Urinary bladder (tissue), 3 donors: ENCODE measurements at regions not wholly inside any gene's neighbourhood (a gene's known extent, or its start where the extent isn't known, plus 50 kb on each side); places are given as distances from the start of the nearest gene placed in this dataset.
"Not testable (repeated sequence)": the region's sequence is repeated elsewhere in the genome, so short reads cannot be mapped to it uniquely, and the experiment has no call there.

Experiments
- DNase-seq: peaks from one replicate; pipeline ENCODE4 v3.0.0-alpha.2; 2015; ENCODE audit errors: extremely low spot score
- H3K27ac ChIP-seq: one replicate; pipeline ENCODE4 v1.5.1; 2013; ENCODE audit warnings: low read depth, mild to moderate bottlenecking, moderate library complexity
- H3K36me3 ChIP-seq: one replicate; pipeline ENCODE4 v1.6.1; 2013; ENCODE audit warnings: mild to moderate bottlenecking, moderate library complexity; ENCODE audit not compliant: insufficient read depth
- H3K4me1 ChIP-seq: one replicate; pipeline ENCODE4 v1.6.1; 2013; ENCODE audit warnings: mild to moderate bottlenecking, moderate library complexity; ENCODE audit not compliant: insufficient read depth
- H3K4me3 ChIP-seq: one replicate; pipeline ENCODE4 v1.5.1; 2013; ENCODE audit warnings: low read depth, low read length
- WGBS: extraction: QIAGEN DNeasy Blood & Tissue Kit; methylation state at CpG from one replicate; pipeline ENCODE4 v1.1.7; 2013; 5-methylcytosine and 5-hydroxymethylcytosine counted together
- donor health status: healthy with polysubstance abuse.
- donor health status: healthy.

- not testable (repeated sequence) for H3K36me3 ChIP-seq, H3K4me1 ChIP-seq, H3K27ac ChIP-seq, DNase-seq, H3K4me3 ChIP-seq
- no CpG with 5 or more reads among the region's 1 CpG for WGBS
These were observed 133.6 kb downstream of the SPIN4 start for GRCh38 chrX:63217549-63217948.

GRCh38 chrX:63209645-63210044 lies 141.5 kb downstream of the SPIN4 start:
- H3K36me3 ChIP-seq, DNase-seq, H3K4me3 ChIP-seq, H3K4me1 ChIP-seq, H3K27ac ChIP-seq: not testable (repeated sequence)
- no CpG with 5 or more reads among the region's 1 CpG for WGBS

GRCh38 chrX:63209128-63209527 lies 142.0 kb downstream of the SPIN4 start:
- H3K4me3 ChIP-seq, H3K36me3 ChIP-seq, H3K4me1 ChIP-seq, DNase-seq, H3K27ac ChIP-seq: not testable (repeated sequence)
- WGBS: no CpG with 5 or more reads among the region's 4 CpGs

- DNase-seq, H3K36me3 ChIP-seq, H3K4me1 ChIP-seq, H3K27ac ChIP-seq, H3K4me3 ChIP-seq: not testable (repeated sequence)
- WGBS: no CpG with 5 or more reads among the region's 7 CpGs
These were observed 146.7 kb downstream of the SPIN4 start for GRCh38 chrX:63204266-63205074.

- not testable (repeated sequence) for H3K4me3 ChIP-seq, H3K4me1 ChIP-seq, H3K36me3 ChIP-seq, DNase-seq, H3K27ac ChIP-seq
- WGBS: no CpG with 5 or more reads among the region's 4 CpGs
These were observed 149.1 kb downstream of the SPIN4 start for GRCh38 chrX:63201987-63202386.

GRCh38 chrX:63198693-63199092 lies 152.4 kb downstream of the SPIN4 start:
- not testable (repeated sequence) for H3K36me3 ChIP-seq, H3K4me3 ChIP-seq, DNase-seq, H3K4me1 ChIP-seq, H3K27ac ChIP-seq
- WGBS: no CpG with 5 or more reads among the region's 3 CpGs

GRCh38 chrX:63192366-63193041 lies 158.6 kb downstream of the SPIN4 start:
- H3K4me1 ChIP-seq, DNase-seq, H3K36me3 ChIP-seq, H3K27ac ChIP-seq, H3K4me3 ChIP-seq: not testable (repeated sequence)
- 93% methylated on average over 28 of the region's 29 CpGs for WGBS

GRCh38 chrX:63186137-63186536 lies 165.0 kb downstream of the SPIN4 start:
- Histone ChIP-seq H3K36me3 (no peaks in the 10 kb centered on the region), H3K4me3 (no peak overlapping the region), H3K4me1 (no peaks in the 10 kb centered on the region), H3K27ac (no peak overlapping the region)
- DNase-seq: no peak
- WGBS: 62% methylated on average over 1 of the region's 1 CpG

GRCh38 chrX:63179852-63180251 lies 171.3 kb downstream of the SPIN4 start:
- not testable (repeated sequence) for DNase-seq, H3K4me1 ChIP-seq, H3K27ac ChIP-seq, H3K36me3 ChIP-seq, H3K4me3 ChIP-seq
- no CpG with 5 or more reads among the region's 3 CpGs for WGBS

GRCh38 chrX:63176578-63176977 lies 174.6 kb downstream of the SPIN4 start:
- not testable (repeated sequence) for H3K27ac ChIP-seq, H3K4me3 ChIP-seq, H3K4me1 ChIP-seq, DNase-seq, H3K36me3 ChIP-seq
- no CpG with 5 or more reads among the region's 4 CpGs for WGBS

- not testable (repeated sequence) for H3K36me3 ChIP-seq, H3K27ac ChIP-seq, DNase-seq, H3K4me1 ChIP-seq, H3K4me3 ChIP-seq
- WGBS: no CpG with 5 or more reads among the region's 8 CpGs
These were observed 177.1 kb downstream of the SPIN4 start for GRCh38 chrX:63173841-63174718.

GRCh38 chrX:63169416-63169815 lies 181.7 kb downstream of the SPIN4 start:
- WGBS: no CpG with 5 or more reads among the region's 4 CpGs
- not testable (repeated sequence) for H3K36me3 ChIP-seq, H3K4me3 ChIP-seq, H3K4me1 ChIP-seq, H3K27ac ChIP-seq, DNase-seq

GRCh38 chrX:63168949-63169348 lies 182.2 kb downstream of the SPIN4 start:
- not testable (repeated sequence) for DNase-seq, H3K36me3 ChIP-seq, H3K4me1 ChIP-seq, H3K27ac ChIP-seq, H3K4me3 ChIP-seq
- no CpG with 5 or more reads among the region's 1 CpG for WGBS
